Upper lobe of left lung (tissue), 4 donors: ENCODE measurements at regions not wholly inside any gene's neighbourhood (a gene's known extent, or its start where the extent isn't known, plus 50 kb on each side); places are given as distances from the start of the nearest gene placed in this dataset.

ENCODE experiments used
- EP300 ChIP-seq, 4 donors: sonication (generic); formaldehyde crosslinking; IDR thresholded peaks; one replicate each; pipeline ENCODE4 v1.5.1; 2017; ENCODE audit warnings: antibody characterized with exemption in 4 of 4, control low read depth in 2 of 4
- TF ChIP-seq, protein P1 (sequence below), 6 experiments: fragments of 450-650 bp in 4 of 6; fragments of 200-600 bp in 2 of 6; sonication (generic) in 2 of 6; IDR thresholded peaks; one replicate each; pipeline ENCODE4 v1.5.1; 2016 to 2019; ENCODE audit warnings: antibody characterized with exemption in 6 of 6

DNA sequence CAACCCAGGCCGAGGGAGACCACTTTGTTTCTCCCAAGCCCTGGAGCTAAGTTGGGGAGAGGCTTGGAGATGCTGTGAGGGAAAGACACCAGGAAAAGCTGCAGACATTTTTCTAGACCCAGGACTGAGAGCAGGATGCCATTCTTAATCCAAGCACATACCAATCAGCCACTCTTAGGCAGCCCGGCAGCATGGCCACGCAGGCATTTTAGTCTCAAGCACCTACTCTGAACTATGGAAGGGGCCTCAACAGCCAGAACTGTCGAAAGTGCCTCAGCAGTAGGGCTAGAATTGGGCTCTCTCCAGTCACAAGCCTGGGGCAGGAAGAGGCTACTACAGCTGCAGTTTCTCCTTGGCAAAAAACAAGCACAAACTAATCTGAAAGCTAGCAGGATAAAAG, 57.8 kb downstream of the GCC1 start:
- TF ChIP-seq EP300 (IDR thresholded peaks at IDR 0.05), result no peak
- TF ChIP-seq, protein P1, sequence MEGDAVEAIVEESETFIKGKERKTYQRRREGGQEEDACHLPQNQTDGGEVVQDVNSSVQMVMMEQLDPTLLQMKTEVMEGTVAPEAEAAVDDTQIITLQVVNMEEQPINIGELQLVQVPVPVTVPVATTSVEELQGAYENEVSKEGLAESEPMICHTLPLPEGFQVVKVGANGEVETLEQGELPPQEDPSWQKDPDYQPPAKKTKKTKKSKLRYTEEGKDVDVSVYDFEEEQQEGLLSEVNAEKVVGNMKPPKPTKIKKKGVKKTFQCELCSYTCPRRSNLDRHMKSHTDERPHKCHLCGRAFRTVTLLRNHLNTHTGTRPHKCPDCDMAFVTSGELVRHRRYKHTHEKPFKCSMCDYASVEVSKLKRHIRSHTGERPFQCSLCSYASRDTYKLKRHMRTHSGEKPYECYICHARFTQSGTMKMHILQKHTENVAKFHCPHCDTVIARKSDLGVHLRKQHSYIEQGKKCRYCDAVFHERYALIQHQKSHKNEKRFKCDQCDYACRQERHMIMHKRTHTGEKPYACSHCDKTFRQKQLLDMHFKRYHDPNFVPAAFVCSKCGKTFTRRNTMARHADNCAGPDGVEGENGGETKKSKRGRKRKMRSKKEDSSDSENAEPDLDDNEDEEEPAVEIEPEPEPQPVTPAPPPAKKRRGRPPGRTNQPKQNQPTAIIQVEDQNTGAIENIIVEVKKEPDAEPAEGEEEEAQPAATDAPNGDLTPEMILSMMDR (IDR thresholded peaks at IDR 0.05), result no peak
